Fibroblast of the conjunctiva (primary cell): ENCODE measurements at regions not wholly inside any gene's neighbourhood (a gene's known extent, or its start where the extent isn't known, plus 50 kb on each side); places are given as distances from the start of the nearest gene placed in this dataset.
A peak's percentile ranks its signal among the peaks of the same experiment; 100 is the strongest.
"Not testable (repeated sequence)": the region's sequence is repeated elsewhere in the genome, so short reads cannot be mapped to it uniquely, and the experiment has no call there.

Source experiments
- DNase-seq: peaks from one replicate; pipeline ENCODE4 v3.0.0-alpha.2; 2010; ENCODE audit warnings: low read depth

- DNase-seq = no peak
Observed at GRCh38 chr6:10177704-10178103, 237.2 kb downstream of the TFAP2A start.

- no peak for DNase-seq
Observed at GRCh38 chr6:10175362-10175761, 239.5 kb downstream of the TFAP2A start.

- DNase-seq = no peak
Observed at GRCh38 chr6:10174761-10175160, 240.1 kb downstream of the TFAP2A start.

GRCh38 chr6:10174056-10174455 is 240.8 kb downstream of the TFAP2A start:
- DNase-seq = no peak

- not testable (repeated sequence) for DNase-seq
Observed at GRCh38 chr6:10171706-10172105, 243.2 kb downstream of the TFAP2A start.

GRCh38 chr6:10170816-10171215 is 244.1 kb downstream of the TFAP2A start:
- no peak for DNase-seq

- no peak for DNase-seq
Observed at GRCh38 chr6:10166031-10166430, 248.8 kb downstream of the TFAP2A start.

GRCh38 chr6:10163203-10163962 is 251.5 kb downstream of the TFAP2A start:
- no peak for DNase-seq

GRCh38 chr6:10156875-10157274 is 258.0 kb downstream of the TFAP2A start:
- DNase-seq = no peak

GRCh38 chr6:10154251-10154650 is 260.6 kb downstream of the TFAP2A start:
- DNase-seq = no peak

- DNase-seq = no peak
Observed at GRCh38 chr6:10151144-10151915, 263.5 kb downstream of the TFAP2A start.

GRCh38 chr6:10149603-10150002 is 265.3 kb downstream of the TFAP2A start:
- DNase-seq = no peak

- DNase-seq = peak; percentile 35
Observed at GRCh38 chr6:10146715-10147451, 268.0 kb downstream of the TFAP2A start.

GRCh38 chr6:10144772-10145171 is 270.1 kb downstream of the TFAP2A start:
- DNase-seq = no peak

GRCh38 chr6:10141746-10142443 is 273.0 kb downstream of the TFAP2A start:
- DNase-seq = no peak

GRCh38 chr6:10140824-10141223 is 274.1 kb downstream of the TFAP2A start:
- DNase-seq = no peak

- no peak for DNase-seq
Observed at GRCh38 chr6:10140136-10140535, 274.7 kb downstream of the TFAP2A start.

GRCh38 chr6:10138917-10139316 is 276.0 kb downstream of the TFAP2A start:
- no peak for DNase-seq

GRCh38 chr6:10136636-10137035 is 278.2 kb downstream of the TFAP2A start:
- DNase-seq = no peak

GRCh38 chr6:10134185-10134584 is 280.7 kb downstream of the TFAP2A start:
- DNase-seq = not testable (repeated sequence)

GRCh38 chr6:10128721-10129120 is 286.2 kb downstream of the TFAP2A start:
- no peak for DNase-seq

- no peak for DNase-seq
Observed at GRCh38 chr6:10122164-10122563, 292.7 kb downstream of the TFAP2A start.
